Trophoblast cell (in vitro differentiated cells and primary cell): ENCODE measurements at regions not wholly inside any gene's neighbourhood (a gene's known extent, or its start where the extent isn't known, plus 50 kb on each side); places are given as distances from the start of the nearest gene placed in this dataset.

ENCODE experiments used
- DNase-seq, 2 donors: peaks; one replicate each; pipeline ENCODE4 v3.0.0-alpha.2; 2016
- H2AFZ ChIP-seq: 2 replicates; pipeline ENCODE4 v1.6.1; 2013; ENCODE audit warnings: low read length, moderate library complexity, mild to moderate bottlenecking; ENCODE audit not compliant: insufficient read depth, poor library complexity
- H2AK5ac ChIP-seq: 2 replicates; pipeline ENCODE4 v1.6.1; 2013; ENCODE audit warnings: mild to moderate bottlenecking, low read length
- H2BK120ac ChIP-seq: 2 replicates; pipeline ENCODE4 v1.6.1; 2013; ENCODE audit warnings: low read length, mild to moderate bottlenecking, moderate library complexity; ENCODE audit not compliant: insufficient read depth, poor library complexity
- H2BK12ac ChIP-seq: 2 replicates; pipeline ENCODE4 v1.6.1; 2013; ENCODE audit warnings: mild to moderate bottlenecking, low read length, moderate library complexity
- H2BK5ac ChIP-seq: 2 replicates; pipeline ENCODE4 v1.6.1; 2013; ENCODE audit warnings: low read length, low read depth, moderate library complexity, mild to moderate bottlenecking; ENCODE audit not compliant: poor library complexity
- H3K14ac ChIP-seq: 2 replicates; pipeline ENCODE4 v1.6.1; 2013; ENCODE audit warnings: mild to moderate bottlenecking, low read length
- H3K18ac ChIP-seq: 2 replicates; pipeline ENCODE4 v1.6.1; 2013; ENCODE audit warnings: mild to moderate bottlenecking, low read length
- H3K23ac ChIP-seq: 2 replicates; pipeline ENCODE4 v1.6.1; 2013; ENCODE audit warnings: low read length
- H3K27ac ChIP-seq: 2 replicates; pipeline ENCODE4 v1.5.1; 2013; ENCODE audit warnings: low read depth, mild to moderate bottlenecking, inconsistent platforms, low read length, moderate library complexity
- H3K27me3 ChIP-seq: 2 replicates; pipeline ENCODE4 v1.6.1; 2013; ENCODE audit warnings: inconsistent platforms, mild to moderate bottlenecking, low read length, moderate library complexity; ENCODE audit not compliant: insufficient read depth
- H3K36me3 ChIP-seq, 2 experiments: 1 replicate in 1 of 2; 2 replicates in 1 of 2; pipeline ENCODE4 v1.6.1; 2013; ENCODE audit warnings: low read length in 2 of 2, mild to moderate bottlenecking in 2 of 2, moderate library complexity in 1 of 2; ENCODE audit not compliant: insufficient read depth in 2 of 2, control insufficient read depth in 1 of 2
- H3K4ac ChIP-seq: 2 replicates; pipeline ENCODE4 v1.6.1; 2013; ENCODE audit warnings: low read depth, mild to moderate bottlenecking, low read length, moderate library complexity
- H3K4me1 ChIP-seq, 2 experiments: 1 replicate in 1 of 2; 2 replicates in 1 of 2; pipeline ENCODE4 v1.6.1; 2013; ENCODE audit warnings: low read length in 2 of 2, mild to moderate bottlenecking in 2 of 2, moderate library complexity in 1 of 2; ENCODE audit not compliant: insufficient read depth in 2 of 2, control insufficient read depth in 1 of 2
- H3K4me2 ChIP-seq: 2 replicates; pipeline ENCODE4 v1.6.1; 2013; ENCODE audit warnings: inconsistent platforms, mild to moderate bottlenecking, low read length, moderate library complexity
- H3K4me3 ChIP-seq: 2 replicates; pipeline ENCODE4 v1.5.1; 2013; ENCODE audit warnings: mild to moderate bottlenecking, low read depth, low read length, inconsistent platforms
- H3K79me1 ChIP-seq: one replicate; pipeline ENCODE4 v1.6.1; 2013; ENCODE audit warnings: low read length
- H3K79me2 ChIP-seq: 2 replicates; pipeline ENCODE4 v1.6.1; 2013; ENCODE audit warnings: low read length, mild to moderate bottlenecking; ENCODE audit not compliant: control insufficient read depth, insufficient read depth, poor library complexity
- H3K9ac ChIP-seq: 2 replicates; pipeline ENCODE4 v1.6.1; 2013; ENCODE audit warnings: mild to moderate bottlenecking, low read length
- H3K9me3 ChIP-seq: 2 replicates; pipeline ENCODE4 v1.6.1; 2013; ENCODE audit warnings: low read depth, mild to moderate bottlenecking, control low read depth, inconsistent platforms, low read length; ENCODE audit not compliant: insufficient read depth
- H4K12ac ChIP-seq: 2 replicates; pipeline ENCODE4 v1.6.1; 2013; ENCODE audit warnings: low read depth, mild to moderate bottlenecking, low read length, moderate library complexity
- H4K8ac ChIP-seq: 2 replicates; pipeline ENCODE4 v1.6.1; 2013; ENCODE audit warnings: low read depth, mild to moderate bottlenecking, low read length, moderate library complexity
- H4K91ac ChIP-seq: one replicate; pipeline ENCODE4 v1.6.1; 2013; ENCODE audit warnings: low read depth, mild to moderate bottlenecking, low read length, moderate library complexity
- WGBS: extraction: QIAGEN DNeasy Blood & Tissue Kit; methylation state at CpG from one replicate; pipeline ENCODE4 v1.1.7; 2013; ENCODE audit warnings: missing lambda C conversion rate; ENCODE audit not compliant: insufficient read length, insufficient coverage; ENCODE audit errors: extremely low coverage; 5-methylcytosine and 5-hydroxymethylcytosine counted together

DNA sequence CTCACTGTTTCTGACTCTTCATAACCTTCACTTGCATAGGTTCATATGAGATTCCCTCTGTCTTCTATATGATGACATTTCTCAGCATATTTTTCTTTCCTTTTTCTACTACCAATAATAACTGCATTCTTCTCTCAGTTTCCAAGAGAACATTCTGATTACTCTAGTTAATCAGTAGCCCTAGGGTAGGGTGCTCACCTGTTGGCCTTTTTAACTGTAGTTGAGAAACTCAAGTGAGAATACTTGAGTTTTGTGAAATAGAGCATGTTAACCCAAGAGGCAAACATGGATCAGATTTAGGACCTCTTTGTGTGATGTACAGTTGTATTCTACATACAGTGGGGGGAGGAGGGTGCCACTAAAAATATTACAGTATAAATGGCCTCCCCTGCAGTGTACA lies 308.0 kb downstream of the CMPK2 start:
- Histone ChIP-seq H2AK5ac (no peak overlapping the region), H3K79me2 (no peaks in the 10 kb centered on the region), H3K79me1 (no peaks in the 10 kb centered on the region), H3K23ac (no peak overlapping the region), H3K9ac (no peak overlapping the region), H3K18ac (no peak overlapping the region), H3K4me1 (no peaks in the 10 kb centered on the region), H4K8ac (no peak overlapping the region), H3K14ac (no peak overlapping the region), H2BK12ac (no peak overlapping the region), H3K36me3 (no peaks in the 10 kb centered on the region), H3K4me2 (no peak overlapping the region), H3K9me3 (no peaks in the 10 kb centered on the region), H4K91ac (no peak overlapping the region), H2BK120ac (no peak overlapping the region), H2BK5ac (no peak overlapping the region), H3K27me3 (no peaks in the 10 kb centered on the region), H4K12ac (no peak overlapping the region), H3K4me3 (no peak overlapping the region), H3K27ac (no peak overlapping the region), H2AFZ (no peak overlapping the region), H3K4ac (no peak overlapping the region)
- DNase-seq: no peak

DNA sequence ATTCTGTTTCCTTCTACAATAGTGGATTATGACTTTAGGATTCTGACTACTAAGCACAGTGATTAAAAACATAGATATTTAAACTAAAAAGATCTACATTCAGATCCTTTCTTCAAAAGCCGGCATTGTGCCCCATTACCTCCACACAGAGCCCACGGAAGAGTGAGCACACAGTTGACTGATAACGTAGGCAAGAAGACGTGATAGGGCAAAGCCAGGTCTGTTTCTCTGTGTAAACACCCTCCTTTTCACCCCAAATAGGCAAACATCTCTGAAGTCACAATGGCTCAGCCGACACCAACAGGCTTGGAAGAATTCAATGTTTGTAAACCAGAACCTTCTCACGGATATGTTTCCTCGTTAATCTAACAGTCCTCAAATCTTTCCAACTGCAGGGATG lies 302.9 kb downstream of the CMPK2 start:
- Histone ChIP-seq H3K4me1 (no peaks in the 10 kb centered on the region), H3K4me3 (no peak overlapping the region), H3K4ac (no peak overlapping the region), H3K14ac (no peak overlapping the region), H2BK12ac (no peak overlapping the region), H4K91ac (no peak overlapping the region), H3K36me3 (no peaks in the 10 kb centered on the region), H2AK5ac (no peak overlapping the region), H2AFZ (no peak overlapping the region), H3K27me3 (no peaks in the 10 kb centered on the region), H3K79me2 (no peaks in the 10 kb centered on the region), H3K4me2 (no peak overlapping the region), H4K8ac (no peak overlapping the region), H2BK5ac (no peak overlapping the region), H3K79me1 (no peaks in the 10 kb centered on the region), H4K12ac (no peak overlapping the region), H3K18ac (no peak overlapping the region), H3K23ac (no peak overlapping the region), H3K27ac (no peak overlapping the region), H2BK120ac (no peak overlapping the region), H3K9ac (no peak overlapping the region), H3K9me3 (peaks cover 1% of the 10 kb centered on the region)
- DNase-seq: no peak
- no CpG with 5 or more reads among the region's 7 CpGs for WGBS

DNA sequence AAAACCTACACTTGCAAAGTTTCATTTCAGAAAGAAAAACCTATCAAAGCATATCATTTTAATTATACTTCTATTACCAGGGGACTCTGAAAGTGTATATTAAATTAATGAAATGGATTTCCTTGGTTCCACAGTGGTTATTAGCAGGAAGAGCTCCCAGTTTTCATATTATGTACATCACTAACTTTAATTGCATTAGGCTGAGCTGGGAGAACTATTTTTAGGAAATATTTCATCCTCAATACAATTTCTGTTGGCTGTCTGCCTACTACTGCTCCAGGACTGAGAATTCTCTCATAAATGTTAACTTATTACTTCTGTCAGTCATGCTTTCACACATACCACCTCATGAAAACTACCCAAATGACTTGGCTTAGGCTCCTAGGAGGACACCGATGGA lies 301.4 kb downstream of the CMPK2 start:
- H3K18ac ChIP-seq: no peak overlapping the region
- H3K4me1 ChIP-seq: no peaks in the 10 kb centered on the region
- no peak overlapping the region for H3K4ac ChIP-seq
- no peaks in the 10 kb centered on the region for H3K27me3 ChIP-seq
- no peak overlapping the region for H3K4me2 ChIP-seq
- no peaks in the 10 kb centered on the region for H3K79me2 ChIP-seq
- H3K27ac ChIP-seq: no peak overlapping the region
- no peak overlapping the region for H4K12ac ChIP-seq
- no peaks in the 10 kb centered on the region for H3K36me3 ChIP-seq
- WGBS: no CpG with 5 or more reads among the region's 1 CpG
- H4K91ac ChIP-seq: no peak overlapping the region
- no peak for DNase-seq
- H2BK5ac ChIP-seq: no peak overlapping the region
- no peak overlapping the region for H2BK12ac ChIP-seq
- H2AK5ac ChIP-seq: no peak overlapping the region
- H3K23ac ChIP-seq: peak overlapping the region; percentile 8
- H3K14ac ChIP-seq: no peak overlapping the region
- no peak overlapping the region for H3K4me3 ChIP-seq
- H3K9ac ChIP-seq: no peak overlapping the region
- H3K9me3 ChIP-seq: peaks cover 1% of the 10 kb centered on the region
- no peak overlapping the region for H2AFZ ChIP-seq
- H2BK120ac ChIP-seq: no peak overlapping the region
- no peaks in the 10 kb centered on the region for H3K79me1 ChIP-seq
- no peak overlapping the region for H4K8ac ChIP-seq

DNA sequence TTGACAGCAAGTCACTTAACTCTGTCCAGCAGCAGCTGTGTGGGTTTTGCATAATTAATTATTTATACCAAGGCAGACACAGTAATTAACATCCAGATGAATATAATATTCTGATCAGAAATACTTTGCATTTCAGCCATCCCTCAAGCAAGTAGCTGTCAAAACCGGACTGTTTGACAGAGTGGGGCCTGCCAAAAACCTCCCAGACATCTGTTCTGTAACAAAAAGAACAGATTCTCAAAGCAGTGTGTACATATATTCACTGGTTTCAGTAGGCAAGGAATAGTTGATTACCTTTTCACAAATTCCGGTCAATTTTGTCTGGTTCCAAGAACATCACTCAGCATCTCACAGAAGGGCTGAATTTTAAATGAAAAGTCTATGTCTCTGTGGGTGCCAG lies 291.6 kb downstream of the CMPK2 start:
- Histone ChIP-seq H3K23ac (no peak overlapping the region), H3K14ac (no peak overlapping the region), H2BK120ac (no peak overlapping the region), H3K79me1 (no peaks in the 10 kb centered on the region), H4K91ac (no peak overlapping the region), H3K79me2 (no peaks in the 10 kb centered on the region), H3K9ac (no peak overlapping the region), H3K4me1 (no peaks in the 10 kb centered on the region), H3K27ac (no peak overlapping the region), H3K27me3 (no peaks in the 10 kb centered on the region), H3K4me2 (no peak overlapping the region), H4K12ac (no peak overlapping the region), H3K36me3 (no peaks in the 10 kb centered on the region), H4K8ac (no peak overlapping the region), H2AFZ (no peak overlapping the region), H3K4ac (no peak overlapping the region), H3K18ac (no peak overlapping the region), H3K4me3 (no peak overlapping the region), H3K9me3 (no peaks in the 10 kb centered on the region), H2AK5ac (no peak overlapping the region), H2BK5ac (no peak overlapping the region), H2BK12ac (no peak overlapping the region)
- no CpG with 5 or more reads among the region's 2 CpGs for WGBS
- DNase-seq: no peak

DNA sequence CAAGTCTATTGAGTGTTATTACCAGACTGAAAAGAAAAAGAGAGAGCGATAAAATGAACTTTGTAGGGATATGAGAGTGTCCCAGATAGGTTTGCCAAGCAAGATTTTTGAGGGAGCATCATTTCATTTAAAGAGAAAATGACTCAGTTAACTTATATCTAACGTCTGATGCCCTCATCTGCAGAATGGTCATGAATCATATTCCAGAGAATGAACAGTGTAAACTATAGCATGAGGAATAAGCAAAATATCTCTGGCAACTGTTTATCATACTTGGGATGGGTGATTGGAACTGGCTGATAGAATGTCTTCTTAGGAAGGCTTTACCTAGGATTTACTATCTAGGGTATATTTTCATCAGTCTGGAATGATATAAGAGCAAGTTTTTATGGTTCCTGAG lies 289.4 kb downstream of the CMPK2 start:
- Histone ChIP-seq H3K27me3 (no peaks in the 10 kb centered on the region), H3K4me2 (no peak overlapping the region), H4K8ac (no peak overlapping the region), H2BK12ac (no peak overlapping the region), H3K79me1 (no peaks in the 10 kb centered on the region), H3K4me1 (no peaks in the 10 kb centered on the region), H3K27ac (no peak overlapping the region), H3K4me3 (no peak overlapping the region), H4K91ac (no peak overlapping the region), H3K23ac (no peak overlapping the region), H2BK120ac (no peak overlapping the region), H3K14ac (no peak overlapping the region), H3K18ac (no peak overlapping the region), H3K9ac (no peak overlapping the region), H2BK5ac (no peak overlapping the region), H3K36me3 (no peaks in the 10 kb centered on the region), H2AFZ (no peak overlapping the region), H3K79me2 (no peaks in the 10 kb centered on the region), H4K12ac (no peak overlapping the region), H3K9me3 (no peaks in the 10 kb centered on the region), H3K4ac (no peak overlapping the region), H2AK5ac (no peak overlapping the region)
- peak in 1 of 2 donors; percentile 60 for DNase-seq
- no CpG with 5 or more reads among the region's 2 CpGs for WGBS
